ENCODE measurements at regions not wholly inside any gene's neighbourhood (a gene's known extent, or its start where the extent isn't known, plus 50 kb on each side); places are given as distances from the start of the nearest gene placed in this dataset.
"Not testable (repeated sequence)": the region's sequence is repeated elsewhere in the genome, so short reads cannot be mapped to it uniquely, and the experiment has no call there.

DNA sequence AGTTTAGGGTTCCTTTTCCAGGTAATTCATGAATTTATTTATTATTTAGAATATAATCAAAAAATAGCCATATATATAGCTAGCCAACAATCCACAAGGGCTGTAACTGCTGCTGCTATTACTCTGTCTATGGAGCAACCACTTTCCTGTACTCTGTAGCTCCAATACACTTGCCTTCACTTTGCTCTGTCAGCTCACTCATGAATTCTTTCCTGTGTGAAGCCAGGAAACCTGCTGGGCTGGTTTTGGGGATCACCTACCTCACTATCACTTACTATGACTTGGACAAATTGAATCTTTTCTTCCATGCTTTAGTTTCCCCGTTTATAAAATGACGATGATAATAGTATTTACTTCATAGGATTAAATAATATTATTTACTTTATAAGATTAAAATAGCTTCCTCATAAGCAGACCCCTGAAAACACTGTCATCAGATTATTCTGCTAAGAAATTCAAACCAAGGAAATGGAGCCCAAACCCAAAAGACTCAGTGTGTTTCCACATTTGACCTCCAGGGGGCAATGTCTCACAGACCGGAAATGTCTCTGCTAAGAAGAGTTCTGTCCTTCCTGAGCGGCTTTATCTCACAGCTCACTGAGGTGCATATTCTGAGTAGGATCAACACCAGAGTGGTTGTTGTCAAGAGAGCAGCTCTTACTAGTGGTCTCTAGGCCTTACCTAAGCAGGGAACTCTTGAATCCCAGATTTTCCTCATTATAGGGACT is 457.1 kb downstream of the DAD1 start:
- no peak for DNase-seq

DNA sequence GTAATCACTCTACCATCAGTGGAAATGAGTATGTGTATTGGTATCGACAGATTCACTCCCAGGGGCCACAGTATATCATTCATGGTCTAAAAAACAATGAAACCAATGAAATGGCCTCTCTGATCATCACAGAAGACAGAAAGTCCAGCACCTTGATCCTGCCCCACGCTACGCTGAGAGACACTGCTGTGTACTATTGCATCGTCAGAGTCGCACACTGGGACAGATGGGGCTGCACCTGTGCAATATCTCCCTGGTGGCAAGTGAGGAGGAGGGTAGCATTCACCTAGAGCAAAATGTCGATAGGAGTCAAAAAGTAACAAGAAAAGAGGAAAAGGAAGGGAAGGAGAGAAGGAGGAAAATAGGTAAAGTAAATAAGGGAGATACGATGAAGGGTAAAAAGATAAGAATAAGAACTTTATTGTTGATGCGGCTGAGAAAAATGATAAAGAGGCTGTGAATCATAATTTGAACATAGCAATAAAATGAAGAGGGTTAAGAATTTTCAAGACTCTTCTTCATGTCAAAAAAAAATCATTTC is 450.5 kb upstream of the OR4E1 start:
- DNase-seq: no peak

DNA sequence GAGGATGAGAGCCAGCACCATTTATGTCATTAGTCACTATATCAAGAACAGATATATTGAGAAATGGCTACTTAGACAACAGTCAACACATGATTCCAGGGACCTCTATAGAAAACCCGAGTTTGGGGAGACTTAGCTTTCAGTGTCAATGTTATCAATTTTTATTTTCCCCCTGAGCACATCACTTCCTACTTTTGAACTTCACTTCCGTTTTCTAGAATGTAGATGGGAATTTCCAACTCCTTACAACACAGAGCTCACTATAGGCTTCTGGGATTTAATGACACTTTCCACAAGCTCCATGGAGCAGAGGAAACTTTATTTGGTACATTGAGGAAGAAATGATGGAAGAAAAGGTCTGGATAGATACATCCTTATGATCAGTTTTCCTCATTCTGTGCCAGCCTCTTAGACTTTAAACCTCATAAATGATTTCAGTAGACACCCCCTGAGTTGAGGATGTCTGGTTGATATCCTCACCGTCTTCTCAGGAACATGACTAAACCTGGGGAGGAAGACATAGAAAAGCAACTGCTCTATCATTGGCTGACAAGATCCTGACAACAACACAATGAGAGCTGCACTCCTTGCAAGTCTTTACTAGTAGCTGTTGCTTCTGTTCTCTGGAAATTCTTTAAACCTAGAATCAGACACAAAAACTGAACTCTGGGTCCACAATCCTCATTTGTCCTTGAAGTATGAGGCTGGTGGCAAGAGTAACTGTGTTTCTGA is 449.4 kb upstream of the OR4E1 start:
- no peak for DNase-seq

DNA sequence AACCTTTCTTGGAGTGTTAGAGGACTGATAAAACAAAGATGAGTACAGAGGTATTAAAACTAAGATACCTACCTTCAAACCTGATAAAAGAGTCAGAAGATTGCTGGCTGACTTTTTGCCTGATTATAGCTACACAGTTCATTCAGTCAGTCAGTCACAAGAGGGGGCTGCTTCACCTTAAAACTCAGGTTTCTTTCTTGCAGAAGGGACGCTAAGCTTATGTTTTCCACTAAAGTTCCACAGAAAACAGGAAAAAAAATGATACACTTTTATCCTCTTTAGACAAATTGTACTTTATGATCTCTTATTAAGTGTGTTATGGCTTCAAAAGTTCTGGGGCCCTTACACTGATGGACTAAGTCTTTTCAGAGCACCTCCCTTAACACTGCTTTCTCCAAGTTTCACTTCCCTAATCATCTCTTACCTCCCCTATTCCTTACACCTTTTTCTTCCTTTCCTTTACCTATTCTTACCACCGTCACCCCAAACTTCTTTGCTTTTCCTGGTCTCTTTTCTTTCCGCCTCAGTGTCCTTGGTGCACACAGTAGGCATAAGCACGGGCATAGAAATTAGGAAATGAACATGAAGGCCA is 448.7 kb upstream of the OR4E1 start:
- DNase-seq: no peak

DNA sequence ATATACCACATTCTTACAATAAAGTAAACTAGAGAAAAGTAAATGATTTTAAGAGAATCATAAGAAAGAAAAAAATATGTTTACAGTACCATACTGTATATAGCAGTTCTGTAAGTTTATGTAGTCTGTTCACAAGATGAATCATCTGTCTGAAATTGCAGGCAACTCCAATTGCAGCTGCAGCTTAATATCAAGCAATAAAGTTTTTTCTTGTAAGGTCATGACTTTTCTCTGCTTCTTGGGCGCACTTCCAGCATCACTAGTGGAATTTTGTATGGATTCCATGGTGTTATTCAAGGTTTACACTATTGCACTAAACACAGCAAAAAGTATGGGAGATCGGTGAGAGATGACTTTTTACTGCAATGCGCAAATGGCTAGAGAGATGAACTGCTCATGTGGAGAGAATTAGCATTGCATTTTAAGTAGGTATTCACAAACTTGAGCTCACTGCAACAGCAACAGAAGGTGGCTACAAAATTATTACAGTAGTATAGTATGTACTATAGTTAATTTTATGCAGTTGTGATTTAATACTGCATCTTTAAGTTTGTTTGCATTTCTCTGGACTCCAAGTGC is 445.4 kb upstream of the OR4E1 start:
- no peak for DNase-seq

DNA sequence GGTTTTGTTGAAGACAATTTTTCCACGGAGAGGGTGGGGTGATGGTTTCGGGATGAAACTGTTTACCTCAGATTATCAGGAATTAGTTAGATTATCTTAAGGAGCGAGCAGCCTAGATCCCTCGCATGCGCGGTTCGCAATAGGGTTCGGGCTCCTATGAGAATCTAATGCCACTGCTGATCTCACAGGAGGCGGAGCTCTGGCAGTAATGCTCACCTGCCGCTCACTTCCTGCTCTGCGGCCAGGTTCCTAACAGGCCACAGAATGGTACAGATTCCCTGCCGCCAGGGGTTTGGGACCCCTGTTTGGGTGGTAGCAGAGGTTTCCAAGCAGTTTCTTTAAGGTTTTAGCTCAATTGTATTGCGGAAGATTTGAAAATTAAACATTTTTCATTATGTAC is 439.8 kb upstream of the OR4E1 start:
- DNase-seq: no peak

DNA sequence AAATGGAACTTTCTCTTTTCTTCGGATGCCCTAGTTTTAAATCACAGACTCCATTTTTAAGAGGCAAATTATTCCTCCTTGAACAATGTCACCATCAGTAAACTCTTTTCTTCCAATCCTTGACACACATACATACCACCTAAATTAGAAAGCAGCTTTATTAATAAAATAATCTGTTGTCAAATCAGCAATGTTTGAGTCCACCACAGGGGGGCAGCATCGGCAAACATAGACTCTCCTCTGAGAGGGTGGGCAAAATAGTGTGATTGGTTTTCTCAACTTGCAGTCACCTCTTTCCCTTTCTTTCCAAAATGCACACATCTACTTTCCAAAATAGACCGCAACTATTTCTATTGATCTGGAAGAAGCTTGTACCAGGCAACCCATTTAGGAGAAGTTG is 438.4 kb upstream of the OR4E1 start:
- no peak for DNase-seq

DNA sequence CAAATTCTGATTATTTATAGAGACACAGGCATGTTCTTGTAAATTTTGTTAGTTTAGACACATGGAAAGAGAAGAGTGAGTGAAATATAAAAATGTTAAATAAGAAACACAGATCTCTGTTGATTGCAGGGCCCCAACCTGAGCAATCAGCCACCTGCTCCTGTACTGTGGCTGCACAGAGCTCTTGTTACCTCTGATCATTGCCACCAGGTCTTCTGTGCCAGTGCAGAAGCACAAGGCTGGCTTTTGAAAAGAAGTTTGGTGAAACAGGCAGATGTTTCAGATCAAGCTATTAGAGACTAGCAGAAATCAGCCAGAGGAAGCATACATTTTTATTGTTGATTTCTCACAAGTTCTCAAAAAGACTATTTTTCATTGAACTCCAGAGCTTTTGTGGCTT is 434.1 kb upstream of the OR4E1 start:
- no peak for DNase-seq

DNA sequence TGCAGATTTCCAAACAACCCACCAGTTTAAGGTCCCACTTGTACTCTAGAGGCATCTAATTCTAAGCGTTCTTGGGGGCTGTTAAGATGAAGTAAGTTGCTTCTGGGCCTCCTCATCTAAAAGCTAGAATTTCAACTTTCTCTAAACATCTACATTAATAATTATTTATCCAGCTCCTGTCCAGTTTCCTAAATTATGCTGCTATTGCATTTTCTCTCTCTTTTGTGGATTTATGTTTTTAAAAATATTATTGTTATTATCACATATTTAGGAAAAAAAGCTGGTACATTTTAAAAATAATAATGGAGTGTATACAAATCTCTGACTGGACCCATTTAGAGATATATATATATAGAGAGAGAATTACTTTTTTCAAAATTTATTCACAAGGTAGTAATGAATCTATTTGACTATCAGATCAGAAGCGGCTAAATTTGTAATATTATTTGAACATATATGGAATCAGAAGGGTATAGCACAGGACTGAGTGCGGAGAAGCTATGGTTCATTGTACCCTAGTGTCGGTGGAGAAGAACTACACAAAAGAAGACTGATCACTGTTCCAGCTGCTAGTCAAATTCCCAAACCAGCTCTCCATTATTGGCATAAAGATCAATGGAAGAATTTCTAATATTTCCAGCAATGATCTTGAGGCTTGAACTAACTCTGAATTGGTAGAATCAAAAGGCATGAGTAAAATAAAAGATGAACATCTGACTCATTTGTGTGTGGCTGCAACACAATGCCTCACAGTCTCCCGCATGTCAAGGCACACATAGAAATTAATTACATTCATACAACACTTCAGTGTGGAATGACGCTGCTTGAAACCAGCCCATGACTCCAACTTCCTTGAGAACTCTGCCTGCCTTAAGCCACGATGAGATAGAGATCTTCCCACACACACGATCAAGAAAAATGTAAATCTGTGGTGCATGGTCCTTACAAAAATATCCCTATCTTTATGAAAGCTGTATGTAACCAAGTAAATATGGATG is 433.4 kb upstream of the OR4E1 start:
- DNase-seq: no peak

DNA sequence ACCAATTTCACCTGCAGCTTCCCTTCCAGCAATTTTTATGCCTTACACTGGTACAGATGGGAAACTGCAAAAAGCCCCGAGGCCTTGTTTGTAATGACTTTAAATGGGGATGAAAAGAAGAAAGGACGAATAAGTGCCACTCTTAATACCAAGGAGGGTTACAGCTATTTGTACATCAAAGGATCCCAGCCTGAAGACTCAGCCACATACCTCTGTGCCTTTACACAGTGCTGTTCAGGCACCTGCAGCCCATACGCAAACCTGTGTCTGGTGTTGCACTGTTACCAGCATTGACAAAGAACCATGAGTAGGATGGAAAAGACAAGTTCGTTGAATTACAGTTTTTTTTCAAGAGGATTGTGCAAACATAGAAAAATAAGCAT is 432.0 kb upstream of the OR4E1 start:
- no peak for DNase-seq

DNA sequence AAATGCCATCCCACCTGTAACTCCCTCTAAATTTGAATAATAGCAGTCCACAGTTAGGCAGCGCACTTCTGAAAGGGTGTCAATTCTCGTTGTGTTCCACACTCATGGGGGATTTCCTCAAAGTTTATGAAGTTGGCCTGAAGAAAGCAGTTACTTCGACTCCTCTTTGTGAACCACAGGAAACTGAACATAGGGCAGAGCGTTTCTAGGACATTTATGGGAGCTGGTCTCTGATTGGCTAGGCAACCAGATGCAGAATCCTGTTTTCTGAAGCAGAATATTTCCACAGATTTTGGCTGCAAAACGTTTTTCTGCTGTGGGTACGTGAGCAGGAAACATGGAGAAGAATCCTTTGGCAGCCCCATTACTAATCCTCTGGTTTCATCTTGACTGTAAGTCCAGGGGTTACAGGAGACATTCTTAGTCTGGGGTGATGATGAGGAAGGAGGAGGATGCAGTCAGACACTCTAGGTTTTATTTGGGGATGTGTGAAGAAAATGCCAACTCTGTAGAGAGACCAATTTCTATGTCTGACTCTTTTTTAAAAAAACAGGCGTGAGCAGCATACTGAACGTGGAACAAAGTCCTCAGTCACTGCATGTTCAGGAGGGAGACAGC is 431.5 kb upstream of the OR4E1 start:
- DNase-seq: no peak

DNA sequence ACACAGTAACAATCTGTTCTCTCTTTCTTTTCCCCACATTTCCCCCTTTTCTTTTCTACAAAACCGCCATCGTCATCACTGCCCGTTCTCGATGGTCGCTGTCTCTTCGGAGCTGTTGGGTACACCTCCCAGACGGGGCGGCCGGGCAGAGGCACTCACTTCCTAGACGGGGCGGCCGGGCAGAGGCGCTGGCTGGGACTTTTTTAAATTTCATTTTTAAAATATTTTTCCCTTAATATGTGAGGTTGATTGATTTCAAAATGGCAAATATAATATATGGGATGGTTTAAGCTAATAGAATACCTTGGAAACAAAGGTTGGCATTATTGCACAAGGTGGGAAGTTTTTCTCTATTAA is 427.1 kb upstream of the OR4E1 start:
- DNase-seq: not testable (repeated sequence)

DNA sequence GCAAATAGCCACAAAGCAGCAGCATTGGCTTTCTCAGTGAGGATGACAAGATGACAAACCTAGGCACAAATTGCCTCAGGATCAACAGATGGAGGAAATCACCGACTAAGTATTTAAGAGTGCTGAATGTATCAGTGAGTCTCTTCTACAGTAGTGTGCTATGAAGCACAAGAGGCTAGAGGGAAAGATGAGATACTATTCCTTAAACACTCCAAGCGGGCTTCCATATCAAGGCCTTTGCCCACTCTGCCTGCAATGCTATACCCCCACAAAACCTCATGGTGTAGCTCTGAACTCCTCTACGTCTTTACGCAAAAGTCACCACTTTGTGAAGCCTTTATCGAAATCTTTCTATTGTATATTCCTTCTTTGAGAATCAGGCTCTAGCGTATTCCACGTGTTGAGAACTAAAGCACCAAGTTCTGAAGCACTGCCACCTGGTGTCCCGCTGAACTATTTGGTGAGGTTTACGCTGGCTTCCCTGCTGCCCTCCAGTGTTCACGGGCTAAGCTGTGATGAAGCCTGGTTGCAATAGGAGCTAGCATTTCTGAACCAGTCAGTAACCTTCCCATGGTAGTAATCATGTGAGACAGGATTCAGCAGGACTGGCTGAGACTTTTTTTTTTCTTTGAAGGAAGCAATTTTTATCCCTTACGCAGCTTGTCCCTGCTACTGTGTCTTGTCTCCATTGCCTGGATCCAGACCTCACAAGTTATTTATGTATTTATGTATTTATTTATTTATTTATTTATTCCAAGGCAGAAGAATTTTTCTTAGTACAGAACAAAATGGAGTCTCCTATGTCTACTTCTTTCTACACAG is 426.5 kb upstream of the OR4E1 start:
- peak; percentile 64 for DNase-seq

DNA sequence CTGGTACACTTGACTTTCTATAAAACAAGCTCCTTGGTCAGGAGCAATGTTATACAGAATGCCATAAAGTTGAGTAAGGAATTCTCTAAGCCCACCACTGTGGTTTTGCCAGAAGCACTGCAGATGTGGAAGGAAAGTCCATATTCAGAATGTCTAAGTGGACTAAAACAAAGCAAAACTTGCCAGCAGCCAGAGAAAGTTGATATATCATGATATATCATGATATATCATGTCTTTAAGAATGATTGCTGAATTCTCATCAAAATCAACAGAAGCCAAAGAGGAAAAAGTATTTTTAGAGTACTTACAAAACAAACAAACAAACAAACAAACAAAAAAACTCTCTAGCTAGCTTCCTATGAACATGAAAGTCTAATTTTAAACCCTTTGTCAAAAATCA is 424.8 kb upstream of the OR4E1 start:
- no peak for DNase-seq

DNA sequence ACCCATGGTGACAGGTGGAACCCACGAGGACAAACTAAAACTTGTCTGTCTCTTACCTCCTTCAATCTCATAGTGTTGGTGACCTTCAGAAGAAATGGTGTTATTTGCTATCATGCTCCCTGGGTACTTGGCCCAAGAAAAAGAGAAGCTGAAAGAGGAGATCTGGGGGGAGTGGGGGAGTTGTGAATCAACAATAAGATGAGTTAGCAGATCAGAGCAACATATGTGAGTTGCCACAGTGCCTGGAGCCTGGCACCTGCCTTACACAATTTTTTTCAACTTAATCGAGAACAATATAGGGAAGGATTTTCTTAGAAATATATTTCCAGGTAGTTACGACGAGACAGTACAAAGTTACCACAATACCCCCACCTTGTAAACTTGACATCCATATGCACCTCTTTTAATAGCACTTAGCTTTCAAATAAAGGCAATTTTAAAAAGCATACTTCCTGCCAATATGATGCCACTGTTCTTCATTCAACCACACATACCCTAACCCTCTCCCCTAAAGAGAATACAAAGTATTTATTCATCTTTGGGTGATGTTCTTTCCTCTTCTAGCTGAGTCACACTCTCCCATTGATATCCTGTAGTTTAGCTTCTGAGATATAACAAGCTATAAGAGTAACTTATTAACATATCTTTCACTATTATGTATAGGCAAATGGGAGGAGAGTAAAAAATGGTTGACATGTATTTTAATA is 424.1 kb upstream of the OR4E1 start:
- no peak for DNase-seq

DNA sequence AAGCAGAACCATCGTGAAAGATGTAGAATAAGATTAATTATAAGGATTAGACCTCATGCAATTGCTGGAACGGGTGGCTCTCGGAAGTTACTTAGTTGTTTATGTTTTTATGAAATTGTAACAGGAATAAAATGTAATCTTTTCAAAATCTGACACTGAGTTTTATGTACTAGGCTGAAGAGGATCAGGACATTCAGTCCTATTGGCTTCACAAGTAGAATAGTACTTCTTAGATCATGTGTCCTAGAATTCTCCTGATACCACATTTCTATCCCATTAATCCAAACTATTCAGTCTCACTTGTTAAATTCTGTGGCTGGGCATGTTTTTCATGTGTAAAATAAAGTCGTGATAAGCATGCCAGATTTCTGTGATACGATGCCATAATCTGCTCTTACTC is 423.5 kb upstream of the OR4E1 start:
- DNase-seq: no peak

DNA sequence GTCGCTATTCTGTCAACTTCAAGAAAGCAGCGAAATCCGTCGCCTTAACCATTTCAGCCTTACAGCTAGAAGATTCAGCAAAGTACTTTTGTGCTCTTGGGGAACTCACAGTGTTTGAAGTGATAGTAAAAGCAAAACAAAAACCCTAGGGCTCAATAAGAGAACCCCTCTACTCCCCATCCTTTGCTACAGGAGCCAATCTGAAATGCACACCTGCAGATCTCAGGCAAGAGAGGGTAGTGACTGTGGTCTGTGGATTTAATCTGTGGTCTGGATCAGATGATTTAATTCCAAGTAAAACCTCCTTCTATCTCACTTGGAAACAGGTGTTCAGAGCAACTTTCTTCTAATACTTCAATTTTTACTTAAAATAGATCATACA is 422.9 kb upstream of the OR4E1 start:
- DNase-seq: no peak

DNA sequence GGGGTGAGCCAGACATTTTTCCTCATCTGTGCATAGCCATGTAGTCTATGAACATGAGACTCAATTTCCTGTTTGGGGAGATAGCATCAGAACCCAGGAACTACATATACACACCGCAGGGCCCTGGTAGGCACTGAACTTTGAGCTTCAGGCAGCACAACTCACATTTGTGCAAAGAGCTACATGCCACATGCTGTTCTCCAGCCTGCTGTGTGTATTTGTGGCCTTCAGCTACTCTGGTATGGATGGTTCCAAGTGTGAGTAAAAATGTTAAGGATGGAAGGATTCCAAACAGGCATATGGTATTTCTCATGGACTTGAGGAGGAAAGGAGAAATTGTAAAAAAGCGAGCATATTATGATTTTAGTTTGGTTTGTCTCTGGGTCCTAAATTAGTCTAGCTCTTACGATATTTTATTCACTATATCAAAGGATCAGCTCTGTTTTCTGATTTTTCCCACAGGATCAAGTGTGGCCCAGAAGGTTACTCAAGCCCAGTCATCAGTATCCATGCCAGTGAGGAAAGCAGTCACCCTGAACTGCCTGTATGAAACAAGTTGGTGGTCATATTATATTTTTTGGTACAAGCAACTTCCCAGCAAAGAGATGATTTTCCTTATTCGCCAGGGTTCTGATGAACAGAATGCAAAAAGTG is 422.4 kb upstream of the OR4E1 start:
- DNase-seq: no peak

DNA sequence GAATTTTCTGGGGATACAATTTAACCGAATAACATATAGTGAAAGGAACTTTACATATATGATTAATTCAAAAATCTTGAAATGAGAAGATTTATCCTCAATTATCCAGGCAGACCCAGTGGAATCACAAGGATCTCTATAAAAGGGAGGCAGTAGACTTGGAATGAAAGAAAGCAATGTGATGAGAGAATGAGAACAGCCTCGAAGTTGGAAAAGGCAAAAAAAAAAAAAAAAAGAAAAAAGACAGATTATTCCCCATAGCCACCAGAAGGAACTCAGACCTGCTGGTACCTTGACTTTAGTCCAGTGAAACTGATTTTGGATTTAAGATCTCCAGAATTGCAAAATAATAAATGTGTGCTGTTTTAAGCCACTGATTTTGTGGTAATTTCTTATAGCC is 416.3 kb upstream of the OR4E1 start:
- DNase-seq: no peak
